Endothelial cell of umbilical vein (primary cell): ENCODE measurements at regions not wholly inside any gene's neighbourhood (a gene's known extent, or its start where the extent isn't known, plus 50 kb on each side); places are given as distances from the start of the nearest gene placed in this dataset.

Experiments used
- BruUV-seq: library from RNA; stranded (reverse); fragments of 400-500 nt; replicated peaks from 2 replicates; lab custom pipeline; 2021; lab: Mats Ljungman, UMichigan
- CTCF ChIA-PET: fragments of 300-600, 350-600 bp; sonication (Branson Sonifier 250); formaldehyde crosslinking; loops from one replicate; lab custom pipeline; 2021; ENCODE audit warnings: antibody characterized with exemption, inconsistent platforms; lab: Charles Lee
- POLR2A ChIA-PET: fragments of 300-600, 350-600 bp; sonication (Branson Sonifier 250); formaldehyde crosslinking; loops from one replicate; lab custom pipeline; 2021; ENCODE audit warnings: antibody characterized with exemption, inconsistent platforms; lab: Charles Lee
- DNase-seq: peaks from one replicate; pipeline ENCODE4 v3.0.0-alpha.2; 2011; ENCODE audit warnings: low read depth, low spot score
- FAIRE-seq: peaks from 2 replicates; lab custom pipeline; 2011; peaks lifted over from hg19 to GRCh38; lab: Jason Lieb, UNC
- H2AFZ ChIP-seq: 2 replicates; pipeline ENCODE4 v1.6.0; 2012; ENCODE audit warnings: low read depth, low read length, control low read depth, inconsistent platforms
- H3K27ac ChIP-seq: 2 replicates; pipeline ENCODE4 v1.5.1; 2011; ENCODE audit warnings: low read depth, mild to moderate bottlenecking, control low read depth, low read length, moderate library complexity; ENCODE audit not compliant: insufficient read depth
- H3K27me3 ChIP-seq, 2 experiments: 2 replicates each; pipeline versions ENCODE4 v1.6.0 to v1.6.1; 2011; ENCODE audit warnings: low read length in 2 of 2, mixed read lengths in 1 of 2; ENCODE audit not compliant: control insufficient read depth in 2 of 2, insufficient read depth in 2 of 2
- H3K36me3 ChIP-seq, 2 experiments: 2 replicates in 1 of 2; 3 replicates in 1 of 2; pipeline ENCODE4 v1.5.1; 2011; ENCODE audit warnings: low read length in 2 of 2, mild to moderate bottlenecking in 1 of 2, moderate library complexity in 1 of 2; ENCODE audit not compliant: control insufficient read depth in 2 of 2, insufficient read depth in 2 of 2; ENCODE audit errors: extremely low read depth in 1 of 2
- H3K4me1 ChIP-seq: 3 replicates; pipeline ENCODE4 v1.5.1; 2011; ENCODE audit warnings: mild to moderate bottlenecking, low read length; ENCODE audit not compliant: control insufficient read depth, insufficient read depth; ENCODE audit errors: extremely low read depth
- H3K4me2 ChIP-seq: 2 replicates; pipeline ENCODE4 v1.6.1; 2011; ENCODE audit warnings: low read length, control low read depth, mixed read lengths; ENCODE audit not compliant: insufficient read depth
- H3K4me3 ChIP-seq, 3 experiments: fragments of 200-600 bp in 1 of 3; sonication (generic), shearing (Covaris generic) in 1 of 3; replicated peaks in 1 of 3; 2 replicates each; pipeline ENCODE4 v1.5.1; 2011 to 2016; ENCODE audit warnings: control low read depth in 3 of 3, low read length in 3 of 3, mild to moderate bottlenecking in 2 of 3, inconsistent platforms in 1 of 3, low read depth in 1 of 3, moderate library complexity in 1 of 3; ENCODE audit not compliant: insufficient read depth in 1 of 3
- H3K79me2 ChIP-seq: 2 replicates; pipeline ENCODE4 v1.6.0; 2012; ENCODE audit warnings: low read length, inconsistent platforms; ENCODE audit not compliant: control insufficient read depth, insufficient read depth
- H3K9ac ChIP-seq: replicated peaks from 2 replicates; pipeline ENCODE3; 2011; ENCODE audit warnings: low read length, control low read depth; ENCODE audit not compliant: insufficient read depth; ENCODE audit errors: extremely low read depth
- H3K9me1 ChIP-seq: replicated peaks from 3 replicates; pipeline ENCODE4 v1.6.0; 2011; ENCODE audit warnings: mild to moderate bottlenecking, low read length; ENCODE audit not compliant: control insufficient read depth, insufficient read depth; ENCODE audit errors: extremely low read depth
- H3K9me3 ChIP-seq: replicated peaks from 2 replicates; pipeline ENCODE4 v1.5.1; 2012; ENCODE audit warnings: low read length, inconsistent platforms; ENCODE audit not compliant: control insufficient read depth, insufficient read depth
- H4K20me1 ChIP-seq: replicated peaks from 2 replicates; pipeline ENCODE3; 2011; ENCODE audit warnings: mild to moderate bottlenecking, low read length; ENCODE audit not compliant: control insufficient read depth, insufficient read depth; ENCODE audit errors: extremely low read depth
- GATA2 ChIP-seq: IDR thresholded peaks from 2 replicates; pipeline ENCODE4 v1.7.0; 2011; ENCODE audit warnings: low read depth, mild to moderate bottlenecking, moderate library complexity, mixed read lengths, low read length; ENCODE audit not compliant: insufficient read length, insufficient read depth
- dilution Hi-C: fragments of 300-500 bp; cut with MboI; formaldehyde crosslinking; loops from one replicate; pipeline ENCODE4 v1.15.0; 2019; ENCODE audit warnings: low sequenced_read_pairs; ENCODE audit not compliant: extremely low pct_ligation_motif_present
- intact Hi-C: fragments of 100-400 bp; cut with micrococcal nuclease; formaldehyde crosslinking; loops from one replicate; pipeline ENCODE4 v1.10.0; 2022
- TF ChIP-seq, protein P1 (sequence below), 2 donors: IDR thresholded peaks; 1 replicate in 1 of 2; 2 replicates in 1 of 2; pipeline ENCODE4 v1.5.1; 2011; ENCODE audit warnings: low read length in 2 of 2, mild to moderate bottlenecking in 2 of 2, moderate library complexity in 2 of 2, control low read depth in 1 of 2, inconsistent platforms in 1 of 2, low read depth in 1 of 2; ENCODE audit not compliant: insufficient read depth in 1 of 2; ENCODE audit errors: extremely low read depth in 1 of 2

- Histone ChIP-seq H3K27ac (no peak overlapping the region), H3K4me2 (no peak overlapping the region), H3K9me1 (no peaks in the 10 kb centered on the region), H3K4me3 (no peak overlapping the region), H3K36me3 (no peaks in the 10 kb centered on the region), H3K4me1 (no peaks in the 10 kb centered on the region), H3K27me3 (peaks cover 17% of the 10 kb centered on the region in 2 experiments), H3K79me2 (no peaks in the 10 kb centered on the region), H2AFZ (no peak overlapping the region), H3K9ac (no peak overlapping the region), H3K9me3 (no peaks in the 10 kb centered on the region), H4K20me1 (no peaks in the 10 kb centered on the region)
- CTCF ChIA-PET = no interaction called here
- FAIRE-seq (no peak), DNase-seq (no peak)
- no peak for TF ChIP-seq GATA2
- intact Hi-C loops (loop anchor here (1.0 kb wide), 1 partner anchor 24 kb away; no protein-coding TSS in a partner anchor), dilution Hi-C loops (no loop called here)
- POLR2A ChIA-PET = no interaction called here
- BruUV-seq = no TSS peak
Observed at GRCh38 chr22:22352371-22352999, 107.9 kb downstream of the VPREB1 start.

GRCh38 chr22:22355096-22355834 is 110.7 kb downstream of the VPREB1 start:
- H4K20me1 ChIP-seq = no peaks in the 10 kb centered on the region
- no peaks in the 10 kb centered on the region for H3K9me1 ChIP-seq
- H3K9me3 ChIP-seq = no peaks in the 10 kb centered on the region
- DNase-seq (no peak), FAIRE-seq (no peak)
- no peak overlapping the region for H3K4me2 ChIP-seq
- CTCF ChIA-PET = interaction anchor here (1.6 to 2.5 kb wide), 3 partner anchors 8 to 14 kb away, joined by 4 to 13 read pairs (median 8); no protein-coding TSS in a partner anchor
- H3K36me3 ChIP-seq = no peaks in the 10 kb centered on the region
- no peaks in the 10 kb centered on the region for H3K79me2 ChIP-seq
- no peak overlapping the region for H3K27ac ChIP-seq
- TF ChIP-seq, protein P1, sequence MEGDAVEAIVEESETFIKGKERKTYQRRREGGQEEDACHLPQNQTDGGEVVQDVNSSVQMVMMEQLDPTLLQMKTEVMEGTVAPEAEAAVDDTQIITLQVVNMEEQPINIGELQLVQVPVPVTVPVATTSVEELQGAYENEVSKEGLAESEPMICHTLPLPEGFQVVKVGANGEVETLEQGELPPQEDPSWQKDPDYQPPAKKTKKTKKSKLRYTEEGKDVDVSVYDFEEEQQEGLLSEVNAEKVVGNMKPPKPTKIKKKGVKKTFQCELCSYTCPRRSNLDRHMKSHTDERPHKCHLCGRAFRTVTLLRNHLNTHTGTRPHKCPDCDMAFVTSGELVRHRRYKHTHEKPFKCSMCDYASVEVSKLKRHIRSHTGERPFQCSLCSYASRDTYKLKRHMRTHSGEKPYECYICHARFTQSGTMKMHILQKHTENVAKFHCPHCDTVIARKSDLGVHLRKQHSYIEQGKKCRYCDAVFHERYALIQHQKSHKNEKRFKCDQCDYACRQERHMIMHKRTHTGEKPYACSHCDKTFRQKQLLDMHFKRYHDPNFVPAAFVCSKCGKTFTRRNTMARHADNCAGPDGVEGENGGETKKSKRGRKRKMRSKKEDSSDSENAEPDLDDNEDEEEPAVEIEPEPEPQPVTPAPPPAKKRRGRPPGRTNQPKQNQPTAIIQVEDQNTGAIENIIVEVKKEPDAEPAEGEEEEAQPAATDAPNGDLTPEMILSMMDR (IDR thresholded peaks at IDR 0.05; ENCODE audit: extremely low read depth in 1 of 2, insufficient read depth in 1 of 2, low read depth in 1 of 2, low read length in 2 of 2) = no peak
- H2AFZ ChIP-seq = no peak overlapping the region
- intact Hi-C loops (no loop called here), dilution Hi-C loops (no loop called here)
- POLR2A ChIA-PET = no interaction called here
- H3K27me3 ChIP-seq = peaks cover 6 to 14% of the 10 kb centered on the region in 2 experiments
- H3K4me1 ChIP-seq = no peaks in the 10 kb centered on the region
- no peak overlapping the region for H3K9ac ChIP-seq
- H3K4me3 ChIP-seq = no peak overlapping the region
- no TSS peak for BruUV-seq
